ENCODE measurements at regions not wholly inside any gene's neighbourhood (a gene's known extent, or its start where the extent isn't known, plus 50 kb on each side); places are given as distances from the start of the nearest gene placed in this dataset.

DNA sequence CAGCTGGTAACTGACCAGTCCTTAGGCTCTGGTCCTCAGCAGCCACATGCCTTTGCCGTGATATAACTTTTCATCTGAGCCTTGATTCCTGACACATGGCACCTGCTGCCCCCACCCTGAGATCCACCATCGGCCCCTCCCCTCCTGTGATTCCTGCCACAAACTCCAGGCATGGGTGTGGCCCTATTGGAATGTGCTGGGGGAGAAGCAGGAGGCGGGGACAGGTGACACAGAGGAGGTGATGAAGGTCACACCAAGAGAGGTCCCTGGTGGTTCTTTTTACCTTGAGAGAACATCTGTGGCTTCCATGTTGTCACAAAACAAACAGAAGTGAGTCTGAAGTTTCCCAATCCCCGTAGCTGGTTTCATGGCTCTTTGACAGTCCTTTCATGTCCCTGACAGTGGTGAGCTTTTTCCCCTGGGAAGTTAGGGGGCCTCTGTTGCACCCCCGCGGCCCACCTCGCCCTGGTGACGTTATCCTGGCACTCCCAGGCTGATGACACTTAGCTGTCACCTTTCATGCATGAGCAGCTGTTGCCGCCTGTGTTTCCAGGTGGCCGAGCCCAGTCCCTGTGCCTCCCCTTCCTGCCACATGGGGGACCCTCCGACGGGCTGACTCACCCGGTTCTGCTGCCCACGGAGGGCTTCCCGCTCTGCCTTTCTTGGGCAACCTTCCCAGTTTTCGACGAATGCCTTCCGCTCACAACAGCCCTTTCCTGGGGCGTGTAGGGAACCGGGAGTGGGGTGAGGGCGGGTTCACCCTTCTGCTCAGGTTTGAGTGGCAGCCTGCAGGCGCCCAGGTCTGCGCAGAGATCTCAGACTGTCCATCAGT lies 66.3 kb upstream of the GLI2 start:
- DNase-seq = no peak

DNA sequence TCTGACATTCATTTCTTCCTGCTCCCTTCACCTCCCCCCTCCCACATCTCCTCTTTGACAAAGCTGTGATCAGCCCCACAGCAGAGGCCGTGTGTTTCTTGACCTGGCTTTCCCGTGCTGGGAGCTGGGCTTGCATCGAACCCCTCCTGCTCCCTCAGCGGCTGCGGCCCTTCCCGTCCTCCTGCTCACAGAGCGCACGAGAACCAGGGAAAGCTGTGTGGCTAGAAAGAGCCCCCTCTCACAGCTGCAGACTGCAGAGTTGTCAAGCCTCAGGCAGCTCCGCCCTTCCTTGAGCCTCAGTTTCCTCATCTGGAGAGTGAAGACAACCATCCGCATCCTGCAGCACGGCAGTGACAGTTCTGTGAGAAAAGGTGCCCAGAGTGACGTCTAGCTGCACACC lies 65.7 kb upstream of the GLI2 start:
- no peak for DNase-seq

DNA sequence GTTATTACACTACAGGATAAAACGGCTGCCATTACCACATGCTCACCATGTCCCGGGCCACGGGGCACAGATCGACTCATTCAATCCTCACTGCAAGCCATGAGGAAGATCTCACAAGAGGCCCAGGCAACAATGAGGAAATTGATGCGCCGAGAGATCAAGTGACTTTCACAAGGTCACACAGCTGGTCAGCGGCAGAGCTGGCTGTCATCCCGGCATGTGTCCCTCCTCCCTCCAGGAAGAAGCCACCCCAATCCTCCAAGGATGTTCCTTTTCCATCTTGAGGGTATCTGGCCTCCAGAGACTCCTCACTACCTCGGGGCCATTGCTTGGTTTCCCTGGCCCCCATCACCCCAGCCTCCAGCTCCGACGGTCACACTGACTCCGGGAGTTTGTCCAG lies 65.3 kb upstream of the GLI2 start:
- no peak for DNase-seq

DNA sequence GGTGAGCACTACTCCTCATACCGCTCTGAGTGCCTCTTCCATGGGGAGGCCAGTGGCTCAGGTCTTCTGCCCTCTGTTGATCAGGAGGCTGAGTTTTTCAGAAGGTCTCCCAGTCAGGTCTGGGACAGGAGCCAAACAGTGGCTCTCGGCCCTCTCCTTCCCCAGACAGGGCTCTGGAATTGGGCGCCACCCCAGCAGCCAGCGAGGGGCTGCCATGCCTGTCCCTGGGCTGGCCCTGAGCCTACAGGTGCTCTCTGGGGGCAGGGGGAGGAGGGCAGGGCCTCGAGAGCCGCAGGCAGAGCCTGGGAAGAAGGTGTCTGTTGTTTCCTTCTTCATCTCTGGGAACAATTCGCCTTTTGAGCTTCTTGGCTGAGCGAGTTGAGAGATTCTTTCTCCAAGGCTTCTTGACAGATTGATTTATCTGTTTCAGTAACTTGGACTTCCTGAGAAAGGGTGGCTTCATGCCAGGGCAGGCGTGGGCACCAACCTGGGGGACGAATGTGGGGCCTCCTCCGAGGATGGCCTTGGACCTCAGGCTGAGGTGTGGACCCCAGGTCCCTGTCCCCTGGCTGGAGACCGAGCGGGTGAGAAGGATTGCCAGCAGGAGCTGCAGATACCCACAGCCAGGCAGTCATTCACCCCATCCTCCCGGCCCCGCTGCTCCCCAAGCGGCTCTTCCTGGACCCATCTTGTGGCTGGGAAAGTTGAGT lies 64.7 kb upstream of the GLI2 start:
- DNase-seq = no peak

DNA sequence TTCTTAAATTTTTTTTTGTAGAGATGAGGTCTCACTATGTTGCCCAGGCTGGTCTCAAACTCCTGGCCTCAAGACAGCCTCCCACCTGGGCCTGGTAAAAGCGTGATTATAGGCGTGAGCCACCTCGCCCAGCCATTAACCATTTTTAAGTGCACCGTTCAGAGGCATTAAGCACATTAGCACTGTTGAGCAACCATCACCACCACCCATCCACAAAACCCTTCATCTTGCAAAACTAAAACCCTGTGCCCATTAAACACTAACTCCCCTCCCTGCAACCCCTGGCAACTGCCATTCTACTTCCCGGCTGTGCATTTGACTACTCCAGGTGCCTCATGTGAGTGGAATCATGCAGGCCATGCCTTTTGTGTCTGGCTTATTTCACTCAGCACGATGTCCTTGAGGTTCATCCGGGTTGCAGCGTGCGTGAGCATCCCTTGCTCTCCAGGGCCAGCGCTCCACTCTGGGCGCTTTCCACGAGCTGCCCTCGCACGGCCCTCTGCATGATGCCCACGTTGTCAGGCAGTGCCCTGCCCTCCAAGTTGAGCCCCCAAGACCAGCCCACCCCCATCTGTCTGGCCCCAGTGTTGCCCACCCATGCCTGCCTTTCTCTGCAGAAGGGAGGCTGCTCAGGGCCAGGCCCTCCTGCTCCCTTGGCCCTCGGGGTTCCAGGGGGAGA lies 63.0 kb upstream of the GLI2 start:
- DNase-seq = no peak

DNA sequence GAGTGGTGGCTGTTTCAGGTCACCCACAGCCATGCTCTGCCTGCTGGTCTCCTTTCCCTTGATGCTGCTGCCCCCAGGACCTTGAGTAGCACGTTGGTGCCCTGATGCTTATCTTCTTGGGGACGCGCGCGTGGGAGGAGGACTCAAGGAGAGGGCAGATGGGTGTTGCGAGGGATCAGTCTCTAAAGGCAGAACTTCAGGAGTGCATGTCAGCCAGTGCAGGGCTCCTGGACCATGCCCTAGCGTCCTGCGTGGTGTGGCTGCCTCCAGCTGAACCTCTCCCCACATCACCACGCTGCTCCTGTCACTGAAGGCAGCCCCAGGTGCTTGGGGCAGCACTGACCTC lies 62.5 kb upstream of the GLI2 start:
- DNase-seq = no peak

DNA sequence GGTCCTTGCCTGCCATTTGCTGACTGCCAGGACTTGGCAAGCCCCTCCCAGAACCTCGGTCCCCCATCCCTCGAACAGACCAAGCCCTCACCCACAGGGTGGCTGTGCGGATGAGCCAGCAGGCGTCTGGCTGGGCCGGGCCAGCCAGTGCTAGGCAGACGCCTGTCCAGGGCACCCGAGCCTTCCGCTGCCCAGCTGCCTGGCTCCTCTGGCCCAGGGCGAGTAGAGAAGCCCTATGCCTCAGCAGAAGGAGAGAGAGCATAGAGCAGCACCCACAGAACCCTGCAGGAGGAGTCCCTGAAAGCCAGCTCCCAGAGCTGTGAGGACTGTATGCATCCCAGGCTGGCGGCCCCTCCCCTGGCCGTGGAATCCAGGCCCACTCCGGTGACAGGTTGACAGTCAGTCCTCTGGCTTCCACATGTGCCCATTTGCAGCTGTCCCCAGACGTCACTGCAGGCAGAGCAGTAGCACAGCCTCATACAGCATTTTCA lies 62.1 kb upstream of the GLI2 start:
- no peak for DNase-seq

DNA sequence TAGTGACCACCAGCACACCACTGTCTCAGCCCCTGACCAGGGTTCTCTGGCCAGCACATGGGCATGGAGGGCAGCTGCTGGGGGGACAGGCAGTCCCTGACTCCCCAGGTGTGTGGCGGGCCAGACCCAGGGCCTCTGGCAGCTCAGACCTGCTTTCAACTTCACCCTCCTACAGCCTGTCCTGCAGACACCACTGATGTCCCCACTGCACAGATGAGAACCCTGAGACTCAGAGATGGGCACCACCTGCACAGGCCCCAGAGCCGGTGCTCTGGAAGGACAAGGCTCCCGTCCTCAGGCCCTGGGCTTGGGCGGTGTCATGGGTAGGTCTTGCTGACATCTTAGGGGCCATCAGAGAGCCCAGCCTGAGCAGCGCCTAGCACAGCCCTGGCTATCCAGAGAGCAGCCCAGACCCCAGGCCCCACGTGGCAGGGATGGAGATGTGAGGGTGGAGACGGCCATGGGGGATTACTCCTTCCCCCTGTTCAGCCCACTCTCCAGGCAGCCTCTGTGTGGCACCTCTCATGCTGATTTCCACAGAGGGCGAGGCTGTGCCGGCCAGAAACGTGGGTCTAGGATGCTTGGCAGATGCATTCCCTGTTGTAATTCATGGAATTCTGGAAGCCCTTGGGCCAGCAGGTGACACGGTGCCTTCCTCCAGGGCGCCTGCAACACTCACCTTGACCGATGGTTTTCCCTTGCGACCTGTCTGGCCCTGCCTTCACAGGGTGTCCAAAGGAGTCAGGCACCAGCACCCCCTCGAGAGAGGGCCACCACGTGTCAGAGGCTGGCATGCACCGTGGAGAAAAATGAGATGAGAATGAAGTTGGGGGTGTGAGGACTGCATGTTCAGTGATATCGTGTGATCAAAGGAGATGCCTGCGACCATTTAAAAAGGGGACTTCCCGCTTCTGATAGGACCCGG lies 61.2 kb upstream of the GLI2 start:
- no peak for DNase-seq

DNA sequence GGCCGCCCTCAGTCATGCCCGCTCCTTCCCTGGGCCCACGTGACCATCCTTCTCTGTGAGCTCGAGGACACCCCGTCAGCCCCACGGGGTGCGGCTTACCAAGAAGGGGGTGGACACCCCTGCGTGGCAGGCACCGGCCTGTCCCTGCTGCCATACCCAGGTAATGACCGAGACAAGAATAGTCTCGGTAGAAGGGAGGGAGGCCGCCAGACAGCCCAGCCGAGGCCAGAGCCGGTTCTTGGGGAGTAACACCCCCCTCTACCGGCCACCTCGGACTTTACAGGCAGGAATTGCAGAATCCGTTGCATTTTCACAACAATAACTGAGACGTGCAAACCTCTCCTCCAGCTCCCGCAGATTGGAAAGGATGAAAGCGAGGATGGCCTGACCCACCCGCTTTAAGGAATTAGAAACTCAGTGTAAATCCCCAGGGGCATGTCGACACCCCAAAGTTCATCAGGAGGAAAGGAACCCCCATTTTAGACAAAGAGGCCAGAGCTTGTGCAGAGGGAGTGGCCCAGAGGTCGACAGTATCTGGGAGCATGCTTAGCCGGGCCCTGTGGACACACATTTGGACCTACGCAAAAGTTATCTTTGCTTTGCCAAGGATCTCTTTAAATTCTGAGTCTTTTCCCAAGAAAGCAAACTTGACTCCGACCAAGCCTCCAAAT lies 60.1 kb upstream of the GLI2 start:
- peak; percentile 73 for DNase-seq

DNA sequence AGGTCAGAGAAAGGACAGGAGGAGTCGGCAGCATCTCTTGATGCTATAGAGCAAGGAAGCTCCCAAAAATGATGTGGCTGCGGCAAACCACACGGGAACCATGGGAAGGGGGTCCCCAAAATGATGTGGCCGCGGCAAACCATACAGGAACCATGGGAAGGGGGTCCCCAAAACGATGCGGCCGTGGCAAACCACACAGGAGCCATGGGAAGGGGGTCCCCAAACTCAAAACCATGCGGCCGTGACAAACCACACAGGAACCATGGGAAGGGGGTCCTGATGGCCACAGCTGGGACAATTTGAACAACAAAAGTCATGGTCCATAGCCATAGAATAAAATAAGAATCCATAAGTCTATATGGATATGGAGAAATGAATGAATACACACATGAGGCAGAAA lies 58.4 kb upstream of the GLI2 start:
- no peak for DNase-seq

DNA sequence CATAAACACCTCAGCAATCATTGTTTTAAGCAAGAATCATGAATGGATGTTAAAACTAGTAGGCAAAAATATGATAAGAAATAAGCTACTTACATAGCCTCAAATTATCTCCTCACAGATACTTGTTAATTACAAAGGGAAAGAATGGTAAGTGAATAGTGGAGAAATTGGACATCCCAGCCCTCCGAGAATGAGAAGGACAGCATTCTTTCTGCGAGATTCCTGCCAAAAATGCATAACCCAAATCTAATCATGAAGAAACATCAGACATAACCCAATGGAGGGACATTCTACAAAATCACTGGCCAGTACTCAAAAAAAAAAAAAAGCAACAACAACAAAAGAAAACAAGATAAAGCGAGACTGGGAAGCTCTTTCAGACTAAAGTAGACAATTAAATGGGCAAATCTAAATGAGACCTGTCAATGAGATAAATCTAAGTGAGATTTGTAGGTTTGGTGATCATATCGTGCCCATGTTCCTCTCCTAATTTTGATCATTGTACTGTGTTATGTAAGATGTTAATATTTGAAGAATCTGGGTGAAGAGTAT lies 57.9 kb upstream of the GLI2 start:
- no peak for DNase-seq

DNA sequence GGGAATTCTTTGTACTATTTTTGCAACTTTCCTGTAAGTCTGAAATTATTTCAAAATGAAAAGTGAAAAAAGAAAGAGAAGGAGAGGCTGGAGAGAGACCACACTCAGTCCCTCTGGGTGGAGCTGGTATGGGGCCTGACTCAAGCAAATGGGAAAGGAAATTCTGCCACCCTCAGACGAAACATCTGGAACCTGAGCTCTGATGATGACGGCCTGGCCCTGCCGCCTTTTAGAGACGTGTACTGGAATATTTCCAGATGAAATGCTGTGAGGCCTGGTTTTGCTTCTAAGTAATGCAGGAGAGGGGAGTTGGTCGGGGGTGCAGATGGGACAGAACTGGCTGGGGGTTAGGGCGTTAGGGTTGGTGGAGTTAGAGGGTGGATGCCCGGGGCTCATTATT lies 57.4 kb upstream of the GLI2 start:
- DNase-seq = no peak

DNA sequence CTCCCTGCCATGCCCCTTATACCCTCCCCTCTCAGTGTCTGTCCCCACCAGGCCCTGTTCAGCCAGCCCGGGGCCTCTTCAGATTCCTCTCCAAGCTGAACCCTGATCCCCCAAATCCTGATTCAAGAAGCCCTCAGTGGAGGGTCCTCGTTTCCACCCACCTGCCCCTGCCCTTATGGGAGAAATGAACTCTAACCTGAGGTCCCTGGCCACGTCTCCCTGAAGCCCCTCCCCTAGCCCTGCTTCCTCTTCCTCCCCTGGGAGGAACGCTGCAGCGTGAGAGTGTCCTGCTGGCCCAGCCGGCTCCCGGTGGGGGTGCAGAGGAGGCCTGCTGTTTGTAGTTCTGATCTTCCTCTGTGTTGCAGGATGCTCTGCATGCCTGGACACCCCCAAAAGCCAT lies 56.7 kb upstream of the GLI2 start:
- no peak for DNase-seq

DNA sequence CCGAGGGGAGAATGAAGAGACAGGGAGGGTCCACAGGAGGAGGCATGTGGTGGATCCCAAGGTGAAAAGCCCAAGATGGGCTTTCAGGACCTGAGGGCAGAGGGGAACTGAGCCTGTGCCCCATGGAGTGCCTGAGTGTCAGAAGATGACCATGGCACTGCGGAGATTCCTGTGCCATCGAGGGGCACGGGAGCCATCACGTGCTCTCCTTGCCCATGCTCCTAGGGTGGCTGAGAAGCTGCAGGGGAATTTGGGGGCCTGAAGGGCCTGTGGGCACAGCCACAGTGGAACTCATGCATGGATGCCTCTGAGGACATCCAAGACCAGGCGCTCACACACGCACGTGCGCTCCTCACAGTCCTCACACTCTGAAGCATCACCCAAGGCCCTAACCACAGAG lies 56.1 kb upstream of the GLI2 start:
- DNase-seq = no peak

DNA sequence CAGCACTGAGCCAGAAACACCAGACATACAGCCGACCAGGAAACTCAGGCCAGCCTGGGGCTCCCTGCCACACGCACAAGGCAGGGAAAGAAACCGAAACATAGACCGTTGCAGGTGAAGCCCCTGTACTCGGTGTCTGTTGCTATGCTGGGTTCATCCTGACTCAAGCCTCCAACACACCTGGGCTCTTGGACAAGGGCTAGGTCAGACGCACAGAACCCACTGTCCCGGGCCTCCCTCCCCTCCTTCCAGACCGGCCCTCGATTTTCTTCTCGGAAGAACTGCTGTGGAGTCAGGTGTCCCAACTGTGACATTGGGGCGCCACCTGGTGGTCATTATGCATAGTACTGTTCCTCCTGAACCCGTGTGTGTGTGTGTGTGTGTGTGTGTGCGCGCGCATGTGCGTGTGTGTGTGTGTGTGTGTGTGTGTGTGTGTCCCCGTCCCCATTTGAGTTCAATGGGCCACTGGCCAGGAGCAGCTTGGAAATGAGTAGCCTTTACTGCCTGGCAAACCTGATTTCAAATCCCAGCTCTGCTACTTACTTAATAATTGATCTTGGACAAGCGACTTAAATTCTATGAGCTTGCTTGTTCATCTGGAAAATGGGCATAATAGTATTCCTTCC lies 55.4 kb upstream of the GLI2 start:
- DNase-seq = peak; percentile 89

DNA sequence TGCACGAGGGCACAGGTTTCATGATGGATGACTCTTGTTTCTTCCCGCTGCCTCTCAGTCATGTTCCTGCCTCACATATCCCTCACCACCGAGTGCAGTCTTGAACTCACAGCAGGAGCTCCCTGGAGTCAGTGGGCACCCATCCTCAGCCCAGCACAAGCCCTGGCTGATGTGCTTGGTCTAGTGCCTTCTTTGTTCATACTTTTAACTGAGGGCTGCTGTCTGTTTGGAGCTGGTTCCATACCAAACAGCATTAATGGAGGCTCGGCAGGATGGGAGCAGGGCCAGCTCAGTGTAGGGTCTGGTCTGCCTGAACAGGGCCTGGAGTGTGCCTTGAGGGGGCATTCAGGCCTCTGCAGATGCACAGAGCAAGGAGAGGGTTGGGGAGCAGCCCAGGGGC lies 54.5 kb upstream of the GLI2 start:
- DNase-seq = no peak

DNA sequence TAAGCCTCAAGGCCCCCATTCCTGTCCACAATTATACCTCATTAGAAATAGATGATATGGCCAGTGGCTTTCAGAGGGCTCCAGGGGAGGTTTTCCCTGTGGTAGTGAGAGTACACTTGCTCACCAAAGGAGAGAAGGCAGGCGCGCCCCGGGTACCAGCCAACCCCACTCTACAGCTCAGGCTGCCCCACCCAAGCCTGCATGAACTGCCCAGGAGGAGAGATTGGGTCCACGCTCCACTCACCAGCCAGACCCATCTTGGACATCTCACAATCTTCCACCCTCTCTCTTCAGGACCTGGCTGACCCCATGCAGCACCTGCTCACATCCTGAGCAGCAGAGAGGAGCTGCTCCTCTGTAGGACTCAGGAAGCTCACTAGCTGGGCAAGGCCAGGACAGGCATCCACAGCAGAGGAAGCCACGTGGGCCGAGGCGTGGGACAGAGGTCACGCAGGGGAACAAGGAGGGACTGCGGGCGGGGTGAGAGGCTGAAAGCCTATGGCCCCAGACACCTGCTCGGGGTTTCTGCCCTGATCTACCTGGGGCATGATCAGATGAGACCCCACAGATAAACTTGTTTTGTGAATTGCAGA lies 53.9 kb upstream of the GLI2 start:
- no peak for DNase-seq

DNA sequence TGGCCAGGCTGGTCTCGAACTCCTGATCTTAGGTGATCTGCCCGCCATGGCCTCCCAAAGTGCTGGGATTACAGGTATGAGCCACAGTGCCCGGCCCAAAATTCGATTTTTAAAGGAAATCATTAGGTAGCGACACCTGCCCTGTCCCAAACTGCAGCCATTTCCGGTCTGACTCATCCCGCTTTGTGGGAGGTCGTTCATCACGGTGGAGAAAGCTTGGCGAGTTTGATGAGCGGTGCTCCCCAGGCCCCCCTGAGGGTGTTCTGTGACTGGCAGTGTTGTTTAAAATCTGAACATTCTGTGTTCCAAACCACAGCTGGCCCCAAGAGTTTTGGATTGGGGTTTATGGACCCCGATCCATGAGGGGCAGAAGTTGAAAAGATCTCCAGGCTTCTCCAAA lies 53.0 kb upstream of the GLI2 start:
- no peak for DNase-seq

DNA sequence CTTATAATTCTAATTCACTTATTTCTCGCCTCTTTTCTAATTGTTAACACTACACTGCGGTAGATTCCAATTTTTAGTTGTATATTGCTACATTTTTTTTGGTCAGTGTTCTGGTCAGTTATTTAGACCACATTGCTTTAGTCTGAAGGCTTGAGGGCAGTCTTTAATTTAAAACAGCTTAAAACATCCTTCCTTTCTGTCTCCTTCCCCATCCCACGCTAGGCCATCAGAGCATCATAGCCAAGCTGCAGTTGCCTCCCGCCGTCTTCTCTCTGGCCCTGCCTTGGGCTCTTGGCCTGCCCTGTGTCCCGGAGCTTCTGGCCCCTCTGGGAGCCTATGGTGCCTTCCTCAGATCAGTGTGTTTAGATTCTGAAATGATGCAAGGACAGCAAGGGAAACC lies 52.6 kb upstream of the GLI2 start:
- DNase-seq = no peak

DNA sequence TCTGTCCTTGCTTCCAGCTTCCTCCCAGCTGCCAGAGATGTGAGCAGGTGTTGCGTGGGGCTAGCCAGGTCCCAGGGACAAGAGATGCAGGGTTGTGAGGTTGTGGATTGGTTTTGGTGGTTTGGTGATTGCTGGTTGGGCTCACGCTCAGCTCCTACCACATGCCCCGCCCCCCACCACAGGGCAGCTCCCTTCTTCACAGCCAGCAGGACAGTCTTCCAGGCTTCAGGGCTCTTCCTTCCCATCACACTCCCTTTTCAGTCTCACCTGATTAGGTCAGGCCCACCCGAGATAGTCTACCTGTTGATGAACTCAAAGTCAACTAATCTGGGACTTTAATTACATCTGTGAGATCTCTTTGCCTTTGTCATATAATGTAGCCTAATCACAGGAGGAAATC lies 52.0 kb upstream of the GLI2 start:
- DNase-seq = no peak
